ENCODE measurements at regions not wholly inside any gene's neighbourhood (a gene's known extent, or its start where the extent isn't known, plus 50 kb on each side); places are given as distances from the start of the nearest gene placed in this dataset.

DNA sequence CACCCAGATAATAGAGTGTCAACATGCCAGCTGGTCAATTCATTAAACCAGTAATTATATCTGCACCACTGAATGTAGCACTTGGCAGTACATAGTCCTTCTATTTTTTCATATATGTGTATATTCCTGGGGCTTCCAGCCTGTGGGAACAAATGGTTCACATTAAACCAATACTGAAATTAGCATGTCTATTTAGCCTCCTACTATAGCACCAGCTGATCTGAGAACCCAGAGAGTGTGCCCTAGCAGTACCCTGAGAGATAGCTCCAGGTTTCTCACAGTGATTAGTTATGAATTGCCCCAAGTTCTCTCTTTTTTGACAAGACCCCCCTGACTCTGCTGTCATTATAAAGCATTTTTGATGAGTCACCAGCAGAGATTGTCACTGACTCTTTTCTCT, 1097.3 kb upstream of the FLRT2 start:
- TF ChIP-seq EZH2 (IDR thresholded peaks at IDR 0.05) (no peak), POLR2AphosphoS5 (IDR thresholded peaks at IDR 0.05; ENCODE audit: borderline replicate concordance, low read depth, low read length) (no peak)
